HG02642 (cell line): ENCODE measurements at regions not wholly inside any gene's neighbourhood (a gene's known extent, or its start where the extent isn't known, plus 50 kb on each side); places are given as distances from the start of the nearest gene placed in this dataset.

ENCODE experiments used
- ATAC-seq: cut with Tn5 transposase; IDR thresholded peaks from one replicate; pipeline ENCODE4 v1.9.1; 2021; ENCODE audit warnings: mild to moderate bottlenecking; ENCODE audit not compliant: unreplicated experiment, poor library complexity

- ATAC-seq: no peak
Measured at GRCh38 chr20:10946124-10946880, 272.5 kb upstream of the JAG1 start.

- no peak for ATAC-seq
Measured at GRCh38 chr20:10947726-10948125, 273.9 kb upstream of the JAG1 start.

- no peak for ATAC-seq
Measured at GRCh38 chr20:10949930-10950783, 276.4 kb upstream of the JAG1 start.

- ATAC-seq: no peak
Measured at GRCh38 chr20:10951216-10951615, 277.4 kb upstream of the JAG1 start.

GRCh38 chr20:10951904-10952303, 278.1 kb upstream of the JAG1 start:
- ATAC-seq: no peak

GRCh38 chr20:10953437-10953836, 279.6 kb upstream of the JAG1 start:
- no peak for ATAC-seq

- ATAC-seq: no peak
Measured at GRCh38 chr20:10954137-10954840, 280.5 kb upstream of the JAG1 start.

GRCh38 chr20:10954908-10955580, 281.2 kb upstream of the JAG1 start:
- no peak for ATAC-seq

GRCh38 chr20:10958279-10958678, 284.5 kb upstream of the JAG1 start:
- no peak for ATAC-seq

GRCh38 chr20:10960416-10960815, 286.6 kb upstream of the JAG1 start:
- ATAC-seq: no peak

- ATAC-seq: no peak
Measured at GRCh38 chr20:10961651-10962288, 288.0 kb upstream of the JAG1 start.

GRCh38 chr20:10962937-10963336, 289.1 kb upstream of the JAG1 start:
- ATAC-seq: no peak

GRCh38 chr20:10963717-10964266, 290.0 kb upstream of the JAG1 start:
- ATAC-seq: no peak

- ATAC-seq: no peak
Measured at GRCh38 chr20:10965936-10966470, 292.2 kb upstream of the JAG1 start.

GRCh38 chr20:10970109-10970508, 296.3 kb upstream of the JAG1 start:
- ATAC-seq: no peak

GRCh38 chr20:10971096-10971495, 297.3 kb upstream of the JAG1 start:
- ATAC-seq: no peak

GRCh38 chr20:10972219-10972860, 298.5 kb upstream of the JAG1 start:
- ATAC-seq: no peak

GRCh38 chr20:10976051-10976450, 302.3 kb upstream of the JAG1 start:
- ATAC-seq: no peak
